SK-N-SH (cell line): ENCODE measurements at regions not wholly inside any gene's neighbourhood (a gene's known extent, or its start where the extent isn't known, plus 50 kb on each side); places are given as distances from the start of the nearest gene placed in this dataset.

ENCODE experiments used
- EP300 ChIP-seq, 2 experiments: IDR thresholded peaks; 2 replicates each; pipeline versions ENCODE4 v1.4.0 to v1.6.1; 2012; ENCODE audit warnings: borderline replicate concordance in 1 of 2, low read depth in 1 of 2, low read length in 1 of 2
- REST ChIP-seq: IDR thresholded peaks from 2 replicates; pipeline ENCODE4 v1.6.1; 2012; ENCODE audit warnings: mild to moderate bottlenecking, low read depth, low read length, moderate library complexity
- TAF1 ChIP-seq: IDR thresholded peaks from 2 replicates; pipeline ENCODE4 v1.6.1; 2012; ENCODE audit warnings: low read depth, mild to moderate bottlenecking, low read length, moderate library complexity, borderline replicate concordance
- TF ChIP-seq, protein P1 (sequence below): fragments of 200-600 bp; sonication (generic); IDR thresholded peaks from 2 replicates; pipeline ENCODE4 v1.6.1; 2017; ENCODE audit warnings: antibody characterized with exemption, mild to moderate bottlenecking, moderate library complexity

DNA sequence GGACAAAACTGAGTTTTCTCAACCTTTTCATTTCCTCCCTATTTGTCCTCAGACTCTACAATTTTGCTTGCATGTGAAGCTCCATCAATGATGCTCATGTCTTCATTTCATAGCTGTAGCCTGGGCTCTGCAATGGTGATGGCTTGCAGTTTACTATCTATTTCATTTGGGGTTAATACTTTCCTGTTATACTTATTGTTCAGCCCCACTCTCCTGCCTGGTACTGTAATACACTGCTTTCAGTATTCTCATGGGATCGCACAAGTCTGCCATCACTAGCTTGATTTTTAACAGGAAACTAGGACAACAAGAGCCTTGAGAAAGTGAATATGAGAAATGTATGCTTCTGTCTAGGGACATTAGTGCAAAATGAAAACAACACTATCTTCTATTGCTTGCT lies 84.2 kb upstream of the SEMA6A start:
- TF ChIP-seq EP300 (IDR thresholded peaks at IDR 0.05; ENCODE audit: borderline replicate concordance in 1 of 2, low read depth in 1 of 2, low read length in 1 of 2) (no peak), REST (no peak), TAF1 (no peak)
- TF ChIP-seq, protein P1, sequence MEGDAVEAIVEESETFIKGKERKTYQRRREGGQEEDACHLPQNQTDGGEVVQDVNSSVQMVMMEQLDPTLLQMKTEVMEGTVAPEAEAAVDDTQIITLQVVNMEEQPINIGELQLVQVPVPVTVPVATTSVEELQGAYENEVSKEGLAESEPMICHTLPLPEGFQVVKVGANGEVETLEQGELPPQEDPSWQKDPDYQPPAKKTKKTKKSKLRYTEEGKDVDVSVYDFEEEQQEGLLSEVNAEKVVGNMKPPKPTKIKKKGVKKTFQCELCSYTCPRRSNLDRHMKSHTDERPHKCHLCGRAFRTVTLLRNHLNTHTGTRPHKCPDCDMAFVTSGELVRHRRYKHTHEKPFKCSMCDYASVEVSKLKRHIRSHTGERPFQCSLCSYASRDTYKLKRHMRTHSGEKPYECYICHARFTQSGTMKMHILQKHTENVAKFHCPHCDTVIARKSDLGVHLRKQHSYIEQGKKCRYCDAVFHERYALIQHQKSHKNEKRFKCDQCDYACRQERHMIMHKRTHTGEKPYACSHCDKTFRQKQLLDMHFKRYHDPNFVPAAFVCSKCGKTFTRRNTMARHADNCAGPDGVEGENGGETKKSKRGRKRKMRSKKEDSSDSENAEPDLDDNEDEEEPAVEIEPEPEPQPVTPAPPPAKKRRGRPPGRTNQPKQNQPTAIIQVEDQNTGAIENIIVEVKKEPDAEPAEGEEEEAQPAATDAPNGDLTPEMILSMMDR, result no peak
